SH-SY5Y (cell line): ENCODE measurements at regions not wholly inside any gene's neighbourhood (a gene's known extent, or its start where the extent isn't known, plus 50 kb on each side); places are given as distances from the start of the nearest gene placed in this dataset.

ENCODE experiments used
- GATA2 ChIP-seq: IDR thresholded peaks from 2 replicates; pipeline ENCODE4 v1.6.1; 2011; ENCODE audit warnings: mild to moderate bottlenecking, low read depth, low read length
- GATA3 ChIP-seq: IDR thresholded peaks from 2 replicates; pipeline ENCODE4 v1.6.1; 2011; ENCODE audit warnings: low read depth, mild to moderate bottlenecking, low read length, moderate library complexity

- TF ChIP-seq GATA3 (no peak), GATA2 (no peak)
Observed at GRCh38 chrX:122219226-122219625, 964.9 kb upstream of the GRIA3 start.

- TF ChIP-seq GATA3 (no peak), GATA2 (no peak)
Observed at GRCh38 chrX:122219735-122220134, 964.3 kb upstream of the GRIA3 start.

- TF ChIP-seq GATA2, result no peak
- no peak for TF ChIP-seq GATA3
Observed at GRCh38 chrX:122220644-122221373, 963.3 kb upstream of the GRIA3 start.

- TF ChIP-seq GATA3, result no peak
Observed at GRCh38 chrX:122238801-122239200, 945.3 kb upstream of the GRIA3 start.

GRCh38 chrX:122241959-122242358 lies 942.1 kb upstream of the GRIA3 start:
- TF ChIP-seq GATA3 (no peak), GATA2 (no peak)

GRCh38 chrX:122244080-122244479 lies 940.0 kb upstream of the GRIA3 start:
- no peak for TF ChIP-seq GATA3
- no peak for TF ChIP-seq GATA2

GRCh38 chrX:122245175-122245574 lies 938.9 kb upstream of the GRIA3 start:
- TF ChIP-seq GATA3, result no peak
- TF ChIP-seq GATA2, result no peak

- TF ChIP-seq GATA3 (no peak), GATA2 (no peak)
Observed at GRCh38 chrX:122245943-122246342, 938.1 kb upstream of the GRIA3 start.

GRCh38 chrX:122246937-122247336 lies 937.1 kb upstream of the GRIA3 start:
- TF ChIP-seq GATA2, result no peak
- no peak for TF ChIP-seq GATA3

GRCh38 chrX:122248681-122249080 lies 935.4 kb upstream of the GRIA3 start:
- TF ChIP-seq GATA2 (no peak), GATA3 (no peak)

- TF ChIP-seq GATA2, result no peak
- no peak for TF ChIP-seq GATA3
Observed at GRCh38 chrX:122252454-122252853, 931.6 kb upstream of the GRIA3 start.

- TF ChIP-seq GATA3 (no peak), GATA2 (no peak)
Observed at GRCh38 chrX:122268353-122268752, 915.7 kb upstream of the GRIA3 start.

GRCh38 chrX:122269243-122269781 lies 914.8 kb upstream of the GRIA3 start:
- TF ChIP-seq GATA3 (no peak), GATA2 (no peak)

GRCh38 chrX:122270809-122271494 lies 913.1 kb upstream of the GRIA3 start:
- TF ChIP-seq GATA3 (no peak), GATA2 (no peak)

GRCh38 chrX:122272011-122272410 lies 912.1 kb upstream of the GRIA3 start:
- no peak for TF ChIP-seq GATA2
- TF ChIP-seq GATA3, result no peak

GRCh38 chrX:122279746-122280145 lies 904.3 kb upstream of the GRIA3 start:
- TF ChIP-seq GATA3 (no peak), GATA2 (no peak)
